Muscle layer of colon (tissue), 2 donors: ENCODE measurements at regions not wholly inside any gene's neighbourhood (a gene's known extent, or its start where the extent isn't known, plus 50 kb on each side); places are given as distances from the start of the nearest gene placed in this dataset.

Source experiments
- H3K27ac ChIP-seq: one replicate; pipeline ENCODE4 v1.7.0; 2013; ENCODE audit warnings: low read depth, mild to moderate bottlenecking, low read length, moderate library complexity
- H3K27me3 ChIP-seq, 2 donors: one replicate each; pipeline ENCODE4 v1.7.0; 2013; ENCODE audit warnings: low read length in 2 of 2, mild to moderate bottlenecking in 2 of 2; ENCODE audit not compliant: insufficient read depth in 2 of 2, control insufficient read depth in 1 of 2
- H3K36me3 ChIP-seq: one replicate; pipeline ENCODE4 v1.7.0; 2013; ENCODE audit warnings: mild to moderate bottlenecking, low read length; ENCODE audit not compliant: insufficient read depth
- H3K4me1 ChIP-seq: one replicate; pipeline ENCODE4 v1.7.0; 2013; ENCODE audit warnings: mild to moderate bottlenecking, low read length; ENCODE audit not compliant: insufficient read depth
- H3K4me3 ChIP-seq, 2 donors: one replicate each; pipeline ENCODE4 v1.7.0; 2013; ENCODE audit warnings: low read length in 2 of 2, low read depth in 1 of 2, mild to moderate bottlenecking in 1 of 2, moderate library complexity in 1 of 2
- H3K9ac ChIP-seq: one replicate; pipeline ENCODE4 v1.7.0; 2013; ENCODE audit warnings: low read length
- H3K9me3 ChIP-seq: one replicate; pipeline ENCODE4 v1.7.0; 2013; ENCODE audit warnings: mild to moderate bottlenecking, low read length
- donor health status: abdominal sarcoma.
- donor health status: Adenocarcinoma of cecum.

DNA sequence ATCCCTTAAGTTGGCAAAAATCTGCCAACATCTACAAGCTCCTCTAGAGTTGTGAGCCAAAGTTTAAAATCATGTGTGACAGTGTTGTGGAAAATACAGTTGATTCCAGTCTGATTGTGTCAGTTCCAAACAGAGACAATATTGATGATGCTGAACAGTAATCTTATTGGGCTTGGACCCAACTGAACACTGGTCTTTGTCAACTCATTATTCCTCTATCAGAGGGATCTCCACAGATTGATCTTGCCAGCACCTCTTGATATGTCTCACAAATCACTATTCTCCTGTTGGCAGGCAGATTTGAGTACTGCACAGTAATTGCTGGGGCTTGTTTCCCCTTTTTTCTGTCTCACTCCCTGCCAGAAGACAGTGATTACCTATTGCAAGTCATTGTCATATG, 326.6 kb upstream of the DPH6 start:
- Histone ChIP-seq H3K9me3 (no peaks in the 10 kb centered on the region), H3K4me1 (no peaks in the 10 kb centered on the region), H3K9ac (no peak overlapping the region), H3K36me3 (no peaks in the 10 kb centered on the region), H3K27ac (no peak overlapping the region), H3K4me3 (no peak overlapping the region), H3K27me3 (no peaks in the 10 kb centered on the region)

GRCh38 chr15:35874260-35874905, 328.4 kb upstream of the DPH6 start:
- H3K36me3 ChIP-seq: no peaks in the 10 kb centered on the region
- no peaks in the 10 kb centered on the region for H3K4me1 ChIP-seq
- H3K27me3 ChIP-seq: no peaks in the 10 kb centered on the region
- H3K27ac ChIP-seq: no peak overlapping the region
- H3K4me3 ChIP-seq: no peak overlapping the region
- no peak overlapping the region for H3K9ac ChIP-seq
- no peaks in the 10 kb centered on the region for H3K9me3 ChIP-seq

GRCh38 chr15:35876762-35877161, 330.8 kb upstream of the DPH6 start:
- Histone ChIP-seq H3K36me3 (no peaks in the 10 kb centered on the region), H3K9me3 (no peaks in the 10 kb centered on the region), H3K27me3 (no peaks in the 10 kb centered on the region), H3K27ac (no peak overlapping the region), H3K9ac (no peak overlapping the region), H3K4me3 (no peak overlapping the region), H3K4me1 (no peaks in the 10 kb centered on the region)

DNA sequence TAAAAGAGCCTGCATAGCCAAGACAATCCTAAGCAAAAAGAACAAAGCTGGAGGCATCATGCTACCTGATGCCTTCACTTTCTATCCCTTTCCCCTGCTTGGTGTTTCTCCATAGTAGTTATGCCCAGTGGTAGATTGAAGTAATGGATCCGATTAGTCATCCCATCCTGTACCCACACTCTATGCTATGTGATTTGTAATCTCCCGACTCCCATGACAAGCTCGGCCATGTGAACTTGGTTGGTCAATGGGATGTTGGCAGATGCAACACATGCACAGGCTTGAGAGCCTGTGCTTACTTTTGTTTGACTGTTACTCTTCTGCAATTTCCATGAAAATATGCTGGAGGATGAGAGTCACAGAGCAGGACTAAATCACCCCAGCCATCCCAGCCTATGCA, 334.9 kb upstream of the DPH6 start:
- H3K9ac ChIP-seq: no peak overlapping the region
- no peaks in the 10 kb centered on the region for H3K27me3 ChIP-seq
- no peaks in the 10 kb centered on the region for H3K9me3 ChIP-seq
- no peak overlapping the region for H3K4me3 ChIP-seq
- H3K36me3 ChIP-seq: no peaks in the 10 kb centered on the region
- H3K27ac ChIP-seq: no peak overlapping the region
- no peaks in the 10 kb centered on the region for H3K4me1 ChIP-seq

- H3K4me3 ChIP-seq: no peak overlapping the region
- H3K9ac ChIP-seq: no peak overlapping the region
- H3K36me3 ChIP-seq: no peaks in the 10 kb centered on the region
- H3K27ac ChIP-seq: no peak overlapping the region
- H3K4me1 ChIP-seq: no peaks in the 10 kb centered on the region
- H3K27me3 ChIP-seq: no peaks in the 10 kb centered on the region
- H3K9me3 ChIP-seq: no peaks in the 10 kb centered on the region
Observed at GRCh38 chr15:35885870-35886269, 339.9 kb upstream of the DPH6 start.

DNA sequence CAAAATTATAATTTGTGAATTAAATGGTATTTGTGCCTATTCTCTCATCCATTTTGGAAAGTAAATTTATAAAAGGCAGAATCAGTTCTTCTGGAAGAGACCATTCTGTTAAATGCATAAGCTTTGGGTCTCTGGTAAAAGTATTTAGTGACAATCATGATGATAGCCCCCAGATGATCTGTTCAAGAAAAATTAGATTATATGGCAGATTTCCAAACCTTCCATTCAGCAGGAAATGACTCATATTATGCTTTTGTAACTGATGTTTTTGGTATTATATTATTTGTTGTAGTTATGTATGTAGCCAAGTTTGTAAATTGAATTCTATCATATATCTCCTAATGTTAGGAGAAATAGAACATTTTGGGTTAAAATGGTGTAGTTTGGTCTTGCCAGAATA, 340.8 kb upstream of the DPH6 start:
- Histone ChIP-seq H3K27ac (no peak overlapping the region), H3K4me1 (no peaks in the 10 kb centered on the region), H3K4me3 (no peak overlapping the region), H3K9me3 (no peaks in the 10 kb centered on the region), H3K27me3 (no peaks in the 10 kb centered on the region), H3K9ac (no peak overlapping the region), H3K36me3 (no peaks in the 10 kb centered on the region)

GRCh38 chr15:35888815-35889214, 342.9 kb upstream of the DPH6 start:
- no peaks in the 10 kb centered on the region for H3K9me3 ChIP-seq
- no peak overlapping the region for H3K9ac ChIP-seq
- no peaks in the 10 kb centered on the region for H3K4me1 ChIP-seq
- no peaks in the 10 kb centered on the region for H3K36me3 ChIP-seq
- no peak overlapping the region for H3K4me3 ChIP-seq
- no peaks in the 10 kb centered on the region for H3K27me3 ChIP-seq
- H3K27ac ChIP-seq: no peak overlapping the region

DNA sequence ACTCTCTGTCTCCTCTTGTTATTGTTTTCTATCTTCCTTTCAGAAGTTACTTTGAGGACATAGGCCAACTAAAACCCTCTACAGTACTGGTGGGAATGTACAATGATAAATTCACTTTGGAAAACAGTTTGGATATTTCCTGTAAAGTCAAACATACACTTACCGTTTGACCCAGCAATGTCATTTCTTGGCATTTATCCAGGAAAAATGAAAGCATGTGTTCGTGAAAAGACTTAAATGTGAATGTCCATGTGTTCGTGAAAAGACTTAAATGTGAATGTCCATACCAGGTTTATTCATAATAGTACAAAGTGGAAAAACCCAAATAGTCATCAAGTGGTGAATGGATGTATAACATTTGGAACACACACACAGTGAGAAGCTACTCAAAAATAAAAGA, 361.5 kb upstream of the DPH6 start:
- H3K36me3 ChIP-seq: no peaks in the 10 kb centered on the region
- no peaks in the 10 kb centered on the region for H3K9me3 ChIP-seq
- H3K9ac ChIP-seq: no peak overlapping the region
- H3K27me3 ChIP-seq: no peaks in the 10 kb centered on the region
- H3K27ac ChIP-seq: no peak overlapping the region
- peaks cover 7% of the 10 kb centered on the region for H3K4me1 ChIP-seq
- H3K4me3 ChIP-seq: no peak overlapping the region

- no peak overlapping the region for H3K27ac ChIP-seq
- H3K4me3 ChIP-seq: no peak overlapping the region
- H3K9me3 ChIP-seq: peaks cover under 1% of the 10 kb centered on the region
- H3K9ac ChIP-seq: no peak overlapping the region
- no peaks in the 10 kb centered on the region for H3K36me3 ChIP-seq
- H3K27me3 ChIP-seq: no peaks in the 10 kb centered on the region
- H3K4me1 ChIP-seq: peaks cover 7% of the 10 kb centered on the region
Observed at GRCh38 chr15:35909414-35909813, 363.4 kb upstream of the DPH6 start.

DNA sequence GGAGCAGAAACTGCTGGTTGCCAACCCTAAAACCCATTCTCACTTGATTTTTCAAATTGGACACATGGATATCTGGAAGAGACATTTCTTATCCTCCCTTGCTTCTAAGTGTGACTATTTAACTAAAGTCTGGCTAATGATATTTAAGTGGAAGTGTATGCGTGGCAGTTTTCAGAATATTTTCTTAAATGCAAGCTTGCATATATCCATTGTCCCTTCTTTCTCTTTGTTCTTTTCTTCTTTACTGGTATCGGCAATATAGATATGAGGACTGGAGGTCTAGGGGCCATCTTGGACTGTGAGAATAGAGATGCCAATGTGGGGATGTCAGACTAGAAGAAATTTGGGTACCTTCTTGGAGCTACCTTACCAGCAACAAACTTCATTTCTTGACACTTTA, 364.3 kb upstream of the DPH6 start:
- no peaks in the 10 kb centered on the region for H3K36me3 ChIP-seq

GRCh38 chr15:35911052-35911777, 365.2 kb upstream of the DPH6 start:
- Histone ChIP-seq H3K36me3 (no peaks in the 10 kb centered on the region), H3K9me3 (peaks cover 4% of the 10 kb centered on the region), H3K4me1 (peaks cover 7% of the 10 kb centered on the region), H3K27me3 (no peaks in the 10 kb centered on the region), H3K27ac (no peak overlapping the region), H3K4me3 (no peak overlapping the region), H3K9ac (no peak overlapping the region)

More for the DNA sequence above, 364.3 kb upstream of the DPH6 start:
- Histone ChIP-seq H3K27ac (no peak overlapping the region), H3K9me3 (peaks cover 4% of the 10 kb centered on the region), H3K27me3 (no peaks in the 10 kb centered on the region), H3K4me1 (peaks cover 7% of the 10 kb centered on the region), H3K9ac (no peak overlapping the region), H3K4me3 (no peak overlapping the region)

DNA sequence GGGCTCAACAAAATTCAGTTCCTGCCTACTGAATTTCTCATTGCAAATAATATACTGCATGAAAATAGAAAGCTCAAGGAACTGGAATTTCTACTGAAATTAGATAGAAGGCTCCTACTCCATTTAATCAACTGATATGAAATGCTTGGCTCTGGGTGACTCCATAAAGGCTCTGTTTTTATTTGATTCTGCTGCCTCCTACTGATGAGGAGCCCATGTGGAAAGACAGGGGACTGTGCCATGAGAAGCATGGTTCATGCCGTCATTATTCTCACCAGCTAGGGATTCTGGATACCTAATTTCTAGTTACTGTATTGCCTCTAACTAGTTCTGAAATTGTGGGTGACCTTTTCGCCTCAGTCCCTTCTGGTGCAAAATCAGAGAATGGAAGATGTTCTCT, 366.2 kb upstream of the DPH6 start:
- Histone ChIP-seq H3K9ac (no peak overlapping the region), H3K4me3 (no peak overlapping the region)

More for the DNA sequence above, 366.2 kb upstream of the DPH6 start:
- no peaks in the 10 kb centered on the region for H3K27me3 ChIP-seq
- peaks cover 4% of the 10 kb centered on the region for H3K9me3 ChIP-seq
- no peak overlapping the region for H3K27ac ChIP-seq
- H3K36me3 ChIP-seq: no peaks in the 10 kb centered on the region
- H3K4me1 ChIP-seq: peaks cover 7% of the 10 kb centered on the region
